ENCODE measurements at regions not wholly inside any gene's neighbourhood (a gene's known extent, or its start where the extent isn't known, plus 50 kb on each side); places are given as distances from the start of the nearest gene placed in this dataset.

DNA sequence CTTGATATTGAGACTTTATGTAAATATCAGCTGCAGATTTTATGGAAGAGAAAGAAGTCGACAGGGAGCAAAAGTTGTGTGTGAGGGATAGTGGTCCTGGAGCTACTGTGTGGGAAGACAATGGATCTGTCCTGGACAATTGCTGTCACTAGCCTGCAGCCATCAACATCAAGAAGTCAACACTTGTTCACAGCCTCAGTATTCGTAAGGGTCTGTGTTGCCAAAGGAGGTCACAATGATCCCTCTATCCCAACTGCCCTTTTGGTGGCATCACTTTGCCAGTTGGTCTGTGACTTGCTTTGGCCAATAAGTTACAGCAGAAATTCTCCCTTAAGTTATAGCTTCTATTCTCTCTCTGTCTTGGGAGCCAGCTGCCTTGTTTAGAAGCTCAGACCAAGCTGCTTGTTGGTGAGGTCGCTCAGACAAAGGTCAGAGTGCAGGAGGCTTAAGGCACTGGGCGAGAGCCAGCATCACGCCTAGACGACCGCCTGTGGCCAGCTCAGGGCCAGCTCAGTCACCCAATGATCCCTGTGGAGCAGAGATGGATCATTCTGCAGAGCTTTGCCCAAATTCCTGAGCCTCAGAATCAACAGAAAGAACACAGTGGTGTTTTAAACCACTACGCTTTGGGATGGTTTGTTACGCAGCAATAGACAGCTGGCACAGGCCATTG, 134.9 kb downstream of the RHOU start:
- CTCF ChIA-PET = interaction anchor here (0.9 kb wide), 1 partner anchor 179 kb away, joined by 3 read pairs; no protein-coding TSS in a partner anchor

DNA sequence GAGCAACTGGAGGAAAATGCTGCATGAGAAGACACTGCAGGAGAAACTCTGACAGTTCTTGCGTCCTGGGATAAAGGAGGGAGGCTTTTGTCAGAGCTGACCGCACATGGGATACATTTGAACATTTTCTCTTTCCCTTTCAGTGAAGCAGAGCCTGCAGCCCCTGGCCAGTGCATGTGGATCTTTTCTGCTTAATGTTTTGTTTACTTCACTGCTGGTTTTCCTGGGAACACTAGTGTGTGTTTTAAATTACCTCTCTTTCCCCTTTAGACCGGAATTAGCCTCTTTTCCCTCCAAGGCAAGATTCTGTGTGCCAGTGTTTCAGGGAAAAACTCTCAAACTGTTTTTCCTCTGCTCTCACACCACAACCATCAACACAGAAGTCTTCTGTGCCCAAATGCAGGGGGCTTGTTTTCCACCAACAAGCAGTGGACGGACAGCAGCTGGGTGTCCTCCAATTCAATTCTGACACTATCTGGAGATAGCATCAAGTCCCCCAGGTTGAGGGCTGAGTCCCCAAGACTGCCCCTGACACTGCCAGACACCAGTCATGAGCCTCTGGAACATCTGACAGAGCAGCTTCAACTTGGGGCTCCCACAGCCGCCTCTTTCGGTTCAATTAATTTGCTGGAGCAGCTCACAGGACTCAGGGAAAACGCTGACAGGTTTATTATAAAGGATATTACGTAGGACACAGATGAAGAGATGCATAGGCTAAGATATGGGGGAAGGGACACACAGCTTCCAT, 136.2 kb downstream of the RHOU start:
- POLR2A ChIA-PET = no interaction called here

More for the DNA sequence above, 134.9 kb downstream of the RHOU start:
- no peak for TF ChIP-seq ZNF384 (IDR thresholded peaks at IDR 0.05)
- no peak for TF ChIP-seq FOXK2 (IDR thresholded peaks at IDR 0.05)
- TF ChIP-seq SP1 (IDR thresholded peaks at IDR 0.05) = no peak
- no peak for TF ChIP-seq HDGF (IDR thresholded peaks at IDR 0.05; ENCODE audit: borderline replicate concordance)
- no peak for TF ChIP-seq TARDBP (IDR thresholded peaks at IDR 0.05)
- no peak for TF ChIP-seq NFRKB (IDR thresholded peaks at IDR 0.05)
- no peak for TF ChIP-seq ELF4 (IDR thresholded peaks at IDR 0.05)
- no peak for TF ChIP-seq L3MBTL2 (conservative IDR thresholded peaks at IDR 0.05)
- TF ChIP-seq ARNT (IDR thresholded peaks at IDR 0.05) = no peak
- no peak for TF ChIP-seq BHLHE40 (IDR thresholded peaks at IDR 0.05; ENCODE audit: borderline replicate concordance)
- TF ChIP-seq, protein P1, sequence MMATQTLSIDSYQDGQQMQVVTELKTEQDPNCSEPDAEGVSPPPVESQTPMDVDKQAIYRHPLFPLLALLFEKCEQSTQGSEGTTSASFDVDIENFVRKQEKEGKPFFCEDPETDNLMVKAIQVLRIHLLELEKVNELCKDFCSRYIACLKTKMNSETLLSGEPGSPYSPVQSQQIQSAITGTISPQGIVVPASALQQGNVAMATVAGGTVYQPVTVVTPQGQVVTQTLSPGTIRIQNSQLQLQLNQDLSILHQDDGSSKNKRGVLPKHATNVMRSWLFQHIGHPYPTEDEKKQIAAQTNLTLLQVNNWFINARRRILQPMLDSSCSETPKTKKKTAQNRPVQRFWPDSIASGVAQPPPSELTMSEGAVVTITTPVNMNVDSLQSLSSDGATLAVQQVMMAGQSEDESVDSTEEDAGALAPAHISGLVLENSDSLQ (IDR thresholded peaks at IDR 0.05) = no peak
- TF ChIP-seq SUZ12 (IDR thresholded peaks at IDR 0.05) = no peak
- TF ChIP-seq FOXA1 (IDR thresholded peaks at IDR 0.05) = no peak
- TF ChIP-seq CTBP1 (IDR thresholded peaks at IDR 0.05; ENCODE audit: borderline replicate concordance) = no peak
- TF ChIP-seq LEF1 (IDR thresholded peaks at IDR 0.05; ENCODE audit: borderline replicate concordance) = no peak
- no peak for TF ChIP-seq FOXM1 (IDR thresholded peaks at IDR 0.05; ENCODE audit: borderline replicate concordance)
- no peak for DNase-seq (ENCODE audit: extremely low spot score)
- POLR2A ChIA-PET = interaction anchor here (1.8 kb wide), 1 partner anchor 12 kb away, joined by 4 read pairs; no protein-coding TSS in a partner anchor

GRCh38 chr1:228872080-228872479, 136.8 kb downstream of the RHOU start:
- TF ChIP-seq, protein P1 (IDR thresholded peaks at IDR 0.05) = no peak
- TF ChIP-seq ARNT (IDR thresholded peaks at IDR 0.05) (no peak), ZNF384 (IDR thresholded peaks at IDR 0.05) (no peak), BHLHE40 (IDR thresholded peaks at IDR 0.05; ENCODE audit: borderline replicate concordance) (no peak), HDGF (IDR thresholded peaks at IDR 0.05; ENCODE audit: borderline replicate concordance) (no peak), LEF1 (IDR thresholded peaks at IDR 0.05; ENCODE audit: borderline replicate concordance) (no peak), FOXA1 (IDR thresholded peaks at IDR 0.05) (no peak), SP1 (IDR thresholded peaks at IDR 0.05) (no peak), FOXK2 (IDR thresholded peaks at IDR 0.05) (no peak), FOXM1 (IDR thresholded peaks at IDR 0.05; ENCODE audit: borderline replicate concordance) (no peak), ELF4 (IDR thresholded peaks at IDR 0.05) (no peak), TARDBP (IDR thresholded peaks at IDR 0.05) (no peak), CTBP1 (IDR thresholded peaks at IDR 0.05; ENCODE audit: borderline replicate concordance) (no peak), NFRKB (IDR thresholded peaks at IDR 0.05) (no peak)
- POLR2A ChIA-PET = no interaction called here
- CTCF ChIA-PET = interaction anchor here (0.6 kb wide), 1 partner anchor 109 kb away, joined by 3 read pairs; no protein-coding TSS in a partner anchor
- DNase-seq (ENCODE audit: extremely low spot score) = no peak

More for the DNA sequence above, 136.2 kb downstream of the RHOU start:
- DNase-seq (ENCODE audit: extremely low spot score) = no peak
- TF ChIP-seq BHLHE40 (IDR thresholded peaks at IDR 0.05; ENCODE audit: borderline replicate concordance) (no peak), CTBP1 (IDR thresholded peaks at IDR 0.05; ENCODE audit: borderline replicate concordance) (no peak), L3MBTL2 (conservative IDR thresholded peaks at IDR 0.05) (no peak), HDGF (IDR thresholded peaks at IDR 0.05; ENCODE audit: borderline replicate concordance) (no peak), LEF1 (IDR thresholded peaks at IDR 0.05; ENCODE audit: borderline replicate concordance) (no peak), ELF4 (IDR thresholded peaks at IDR 0.05) (no peak), FOXK2 (IDR thresholded peaks at IDR 0.05) (no peak), ZNF384 (IDR thresholded peaks at IDR 0.05) (no peak), TARDBP (IDR thresholded peaks at IDR 0.05) (no peak), NFRKB (IDR thresholded peaks at IDR 0.05) (no peak), ARNT (IDR thresholded peaks at IDR 0.05) (no peak), SP1 (IDR thresholded peaks at IDR 0.05) (no peak), SUZ12 (IDR thresholded peaks at IDR 0.05) (no peak), FOXA1 (IDR thresholded peaks at IDR 0.05) (no peak), FOXM1 (IDR thresholded peaks at IDR 0.05; ENCODE audit: borderline replicate concordance) (no peak)
- TF ChIP-seq, protein P1 (IDR thresholded peaks at IDR 0.05) = no peak
- CTCF ChIA-PET = interaction anchor here (0.6 to 0.7 kb wide), 2 partner anchors 110 to 204 kb away, joined by 3 read pairs; no protein-coding TSS in a partner anchor

DNA sequence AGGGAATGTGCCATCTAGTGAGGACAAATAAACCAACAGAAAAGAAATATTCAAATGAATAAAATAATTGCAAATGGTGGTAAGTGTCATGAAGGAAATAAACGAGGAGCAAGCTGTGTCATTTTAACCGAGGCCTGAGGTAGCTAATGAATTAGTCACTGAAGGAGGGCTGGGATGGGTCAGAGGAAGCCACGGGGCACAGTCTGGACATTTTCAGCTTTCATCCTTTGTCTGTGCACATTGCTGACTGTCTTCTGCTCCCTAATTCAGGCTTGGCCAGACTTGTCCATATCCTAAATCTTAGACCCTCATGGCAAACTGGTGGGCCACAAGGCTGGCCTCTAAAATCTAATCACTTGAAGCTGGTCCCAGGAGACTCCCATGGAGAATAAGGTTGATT, 138.4 kb downstream of the RHOU start:
- ChIA-PET CTCF (no interaction called here), POLR2A (interaction anchor here (1.2 kb wide), 1 partner anchor 21 kb away, joined by 3 read pairs; no protein-coding TSS in a partner anchor)
- TF ChIP-seq NFRKB (IDR thresholded peaks at IDR 0.05) (no peak), LEF1 (IDR thresholded peaks at IDR 0.05; ENCODE audit: borderline replicate concordance) (no peak), ZNF384 (IDR thresholded peaks at IDR 0.05) (no peak), ARNT (IDR thresholded peaks at IDR 0.05) (no peak), BHLHE40 (IDR thresholded peaks at IDR 0.05; ENCODE audit: borderline replicate concordance) (no peak), FOXK2 (IDR thresholded peaks at IDR 0.05) (no peak), FOXA1 (IDR thresholded peaks at IDR 0.05) (no peak), SP1 (IDR thresholded peaks at IDR 0.05) (no peak), L3MBTL2 (conservative IDR thresholded peaks at IDR 0.05) (no peak), SUZ12 (IDR thresholded peaks at IDR 0.05) (no peak), HDGF (IDR thresholded peaks at IDR 0.05; ENCODE audit: borderline replicate concordance) (no peak), FOXM1 (IDR thresholded peaks at IDR 0.05; ENCODE audit: borderline replicate concordance) (no peak), TARDBP (IDR thresholded peaks at IDR 0.05) (no peak)
- DNase-seq (ENCODE audit: extremely low spot score) = no peak

GRCh38 chr1:228875741-228876140, 140.5 kb downstream of the RHOU start:
- ChIA-PET POLR2A (no interaction called here), CTCF (interaction anchor here (1.3 kb wide), 1 partner anchor 28 kb away, joined by 3 read pairs; no protein-coding TSS in a partner anchor)
- DNase-seq (ENCODE audit: extremely low spot score) = no peak
- TF ChIP-seq ARNT (IDR thresholded peaks at IDR 0.05) = no peak
- no peak for TF ChIP-seq FOXA1 (IDR thresholded peaks at IDR 0.05)
- no peak for TF ChIP-seq CTBP1 (IDR thresholded peaks at IDR 0.05; ENCODE audit: borderline replicate concordance)
- TF ChIP-seq FOXK2 (IDR thresholded peaks at IDR 0.05) = no peak
- TF ChIP-seq NFRKB (IDR thresholded peaks at IDR 0.05) = no peak
- no peak for TF ChIP-seq FOXM1 (IDR thresholded peaks at IDR 0.05; ENCODE audit: borderline replicate concordance)
- no peak for TF ChIP-seq SP1 (IDR thresholded peaks at IDR 0.05)
- TF ChIP-seq ZNF384 (IDR thresholded peaks at IDR 0.05) = no peak
- TF ChIP-seq L3MBTL2 (conservative IDR thresholded peaks at IDR 0.05) = no peak
- no peak for TF ChIP-seq BHLHE40 (IDR thresholded peaks at IDR 0.05; ENCODE audit: borderline replicate concordance)
- no peak for TF ChIP-seq HDGF (IDR thresholded peaks at IDR 0.05; ENCODE audit: borderline replicate concordance)
- no peak for TF ChIP-seq ELF4 (IDR thresholded peaks at IDR 0.05)
- TF ChIP-seq LEF1 (IDR thresholded peaks at IDR 0.05; ENCODE audit: borderline replicate concordance) = no peak
- TF ChIP-seq SUZ12 (IDR thresholded peaks at IDR 0.05) = no peak
- no peak for TF ChIP-seq TARDBP (IDR thresholded peaks at IDR 0.05)
- TF ChIP-seq, protein P1 (IDR thresholded peaks at IDR 0.05) = no peak
